Activated naive CD4-positive, alpha-beta T cell treated with anti-CD3 and anti-CD28 coated beads, Interleukin-2, amount 50 U/mL, for 72 hours (primary cell): ENCODE measurements at regions not wholly inside any gene's neighbourhood (a gene's known extent, or its start where the extent isn't known, plus 50 kb on each side); places are given as distances from the start of the nearest gene placed in this dataset.
"Not testable (repeated sequence)": the region's sequence is repeated elsewhere in the genome, so short reads cannot be mapped to it uniquely, and the experiment has no call there.

Experiments used
- ATAC-seq, 2 donors: fragments of 150-1000 bp; cut with Tn5 transposase; 2 replicates each; pipeline ENCODE4 v1.10.0; 2021; ENCODE audit warnings: mild to moderate bottlenecking in 2 of 2, moderate library complexity in 2 of 2
- DNase-seq, 2 donors: peaks; one replicate each; pipeline ENCODE4 v3.0.0; 2021 to 2022; ENCODE audit warnings: low spot score in 2 of 2
- H3K27ac Mint-ChIP-seq, 2 donors: one replicate each; pipeline ENCODE4 v1.8.0; 2022; ENCODE audit warnings: mild to moderate bottlenecking in 2 of 2, mixed read lengths in 2 of 2
- H3K36me3 Mint-ChIP-seq, 2 donors: one replicate each; pipeline ENCODE4 v1.8.0; 2022; ENCODE audit warnings: mixed read lengths in 2 of 2
- H3K9me3 Mint-ChIP-seq, 2 donors: one replicate each; pipeline ENCODE4 v1.8.0; 2022; ENCODE audit warnings: mixed read lengths in 2 of 2

- Mint-ChIP-seq H3K36me3 (peaks cover 33 to 50% of the 10 kb centered on the region in 2 donors), H3K9me3 (peaks cover 33 to 40% of the 10 kb centered on the region in 2 donors), H3K27ac (no peak overlapping the region)
- DNase-seq (no peak), ATAC-seq (no peak)
These were observed 125.9 kb upstream of the FOXD4L5 start for GRCh38 chr9:65410926-65411325.

- H3K27ac Mint-ChIP-seq, result no peak overlapping the region
- peaks cover 24 to 39% of the 10 kb centered on the region in 2 donors for H3K9me3 Mint-ChIP-seq
- no peak for DNase-seq
- no peak for ATAC-seq
- H3K36me3 Mint-ChIP-seq, result peaks cover 32 to 44% of the 10 kb centered on the region in 2 donors
These were observed 124.5 kb upstream of the FOXD4L5 start for GRCh38 chr9:65409471-65409980.

GRCh38 chr9:65408806-65409205, 123.8 kb upstream of the FOXD4L5 start:
- DNase-seq, ATAC-seq, H3K27ac Mint-ChIP-seq: not testable (repeated sequence)
- Mint-ChIP-seq H3K9me3 (peaks cover 22 to 36% of the 10 kb centered on the region in 2 donors), H3K36me3 (peaks cover 30 to 42% of the 10 kb centered on the region in 2 donors)

- H3K27ac Mint-ChIP-seq, DNase-seq, ATAC-seq: not testable (repeated sequence)
- H3K9me3 Mint-ChIP-seq, result peaks cover 21 to 36% of the 10 kb centered on the region in 2 donors
- H3K36me3 Mint-ChIP-seq, result peaks cover 36% of the 10 kb centered on the region in 2 donors
These were observed 121.6 kb upstream of the FOXD4L5 start for GRCh38 chr9:65406625-65407024.

- H3K27ac Mint-ChIP-seq, ATAC-seq, DNase-seq: not testable (repeated sequence)
- Mint-ChIP-seq H3K36me3 (peaks cover 32 to 36% of the 10 kb centered on the region in 2 donors), H3K9me3 (peaks cover 21 to 30% of the 10 kb centered on the region in 2 donors)
These were observed 120.8 kb upstream of the FOXD4L5 start for GRCh38 chr9:65405766-65406165.

GRCh38 chr9:65405253-65405652, 120.2 kb upstream of the FOXD4L5 start:
- H3K27ac Mint-ChIP-seq, result no peak overlapping the region
- ATAC-seq, result no peak

GRCh38 chr9:65404232-65405006, 119.4 kb upstream of the FOXD4L5 start:
- no peak overlapping the region for H3K27ac Mint-ChIP-seq
- ATAC-seq (no peak), DNase-seq (no peak)
- peaks cover 16 to 21% of the 10 kb centered on the region in 2 donors for H3K9me3 Mint-ChIP-seq
- peaks cover 22 to 26% of the 10 kb centered on the region in 2 donors for H3K36me3 Mint-ChIP-seq

More at GRCh38 chr9:65405253-65405652, 120.2 kb upstream of the FOXD4L5 start:
- peaks cover 30 to 34% of the 10 kb centered on the region in 2 donors for H3K36me3 Mint-ChIP-seq
- peaks cover 21 to 27% of the 10 kb centered on the region in 2 donors for H3K9me3 Mint-ChIP-seq
- no peak for DNase-seq

- DNase-seq (no peak), ATAC-seq (no peak)
- Mint-ChIP-seq H3K9me3 (peaks cover 16 to 21% of the 10 kb centered on the region in 2 donors), H3K27ac (no peak overlapping the region), H3K36me3 (peaks cover 21 to 24% of the 10 kb centered on the region in 2 donors)
These were observed 118.7 kb upstream of the FOXD4L5 start for GRCh38 chr9:65403721-65404120.

- Mint-ChIP-seq H3K36me3 (peaks cover 20 to 21% of the 10 kb centered on the region in 2 donors), H3K9me3 (peaks cover 11 to 17% of the 10 kb centered on the region in 2 donors)
- not testable (repeated sequence) for H3K27ac Mint-ChIP-seq, DNase-seq, ATAC-seq
These were observed 118.1 kb upstream of the FOXD4L5 start for GRCh38 chr9:65403072-65403471.

GRCh38 chr9:65402206-65402870, 117.3 kb upstream of the FOXD4L5 start:
- not testable (repeated sequence) for ATAC-seq, H3K27ac Mint-ChIP-seq, DNase-seq
- Mint-ChIP-seq H3K36me3 (peaks cover 18 to 19% of the 10 kb centered on the region in 2 donors), H3K9me3 (peaks cover 9 to 14% of the 10 kb centered on the region in 2 donors)

GRCh38 chr9:65401456-65402045, 116.5 kb upstream of the FOXD4L5 start:
- not testable (repeated sequence) for DNase-seq, H3K27ac Mint-ChIP-seq, ATAC-seq
- H3K9me3 Mint-ChIP-seq, result peaks cover 9 to 16% of the 10 kb centered on the region in 2 donors
- H3K36me3 Mint-ChIP-seq, result peaks cover 22 to 26% of the 10 kb centered on the region in 2 donors

GRCh38 chr9:65400886-65401285, 115.9 kb upstream of the FOXD4L5 start:
- Mint-ChIP-seq H3K9me3 (peaks cover 16 to 23% of the 10 kb centered on the region in 2 donors), H3K27ac (no peak overlapping the region), H3K36me3 (peaks cover 19 to 28% of the 10 kb centered on the region in 2 donors)
- ATAC-seq, result no peak
- DNase-seq, result no peak

GRCh38 chr9:65397763-65398719, 113.0 kb upstream of the FOXD4L5 start:
- H3K36me3 Mint-ChIP-seq, result peaks cover 15 to 25% of the 10 kb centered on the region in 2 donors
- H3K27ac Mint-ChIP-seq, DNase-seq, ATAC-seq: not testable (repeated sequence)
- H3K9me3 Mint-ChIP-seq, result peaks cover 17 to 20% of the 10 kb centered on the region in 2 donors

- DNase-seq, ATAC-seq, H3K27ac Mint-ChIP-seq: not testable (repeated sequence)
- H3K9me3 Mint-ChIP-seq, result peaks cover 14 to 16% of the 10 kb centered on the region in 2 donors
- peaks cover 10 to 24% of the 10 kb centered on the region in 2 donors for H3K36me3 Mint-ChIP-seq
These were observed 112.2 kb upstream of the FOXD4L5 start for GRCh38 chr9:65397226-65397625.

- peaks cover 9 to 24% of the 10 kb centered on the region in 2 donors for H3K36me3 Mint-ChIP-seq
- peaks cover 13% of the 10 kb centered on the region in 2 donors for H3K9me3 Mint-ChIP-seq
- ATAC-seq, DNase-seq, H3K27ac Mint-ChIP-seq: not testable (repeated sequence)
These were observed 111.6 kb upstream of the FOXD4L5 start for GRCh38 chr9:65396601-65397000.
